Vagina (tissue), 2 donors: ENCODE measurements at regions not wholly inside any gene's neighbourhood (a gene's known extent, or its start where the extent isn't known, plus 50 kb on each side); places are given as distances from the start of the nearest gene placed in this dataset.

Experiments used
- DNase-seq, 2 donors: peaks; one replicate each; pipeline ENCODE4 v3.0.0-alpha.2; 2017; ENCODE audit errors: extremely low spot score in 2 of 2
- H3K27ac ChIP-seq: fragments of 200-600 bp; sonication (generic); one replicate; pipeline ENCODE4 v1.5.1; 2019
- H3K27me3 ChIP-seq: fragments of 200-600 bp; sonication (generic); one replicate; pipeline ENCODE4 v1.5.1; 2019
- H3K36me3 ChIP-seq, 2 donors: fragments of 200-600 bp; sonication (generic); one replicate each; pipeline ENCODE4 v1.5.1; 2017 to 2019
- H3K4me1 ChIP-seq: fragments of 200-600 bp; sonication (generic); one replicate; pipeline ENCODE4 v1.5.1; 2019
- H3K4me3 ChIP-seq, 2 donors: fragments of 200-600 bp; sonication (generic); 1 replicate in 1 of 2; 2 replicates in 1 of 2; pipeline ENCODE4 v1.5.1; 2016 to 2019
- H3K9me3 ChIP-seq: fragments of 200-600 bp; sonication (generic); one replicate; pipeline ENCODE4 v1.5.1; 2019
- POLR2A ChIP-seq, 2 donors: fragments of 450-650 bp; IDR thresholded peaks; one replicate each; pipeline ENCODE4 v1.6.1; 2017; ENCODE audit warnings: antibody characterized with exemption in 2 of 2, mild to moderate bottlenecking in 2 of 2, moderate library complexity in 2 of 2
- POLR2AphosphoS5 ChIP-seq, 2 donors: sonication (generic); formaldehyde crosslinking; IDR thresholded peaks; one replicate each; pipeline ENCODE4 v1.9.0; 2017; ENCODE audit warnings: antibody characterized with exemption in 2 of 2, mild to moderate bottlenecking in 2 of 2, low read depth in 1 of 2; ENCODE audit not compliant: insufficient read depth in 1 of 2
- intact Hi-C: fragments of 100-400 bp; cut with DNase I; formaldehyde crosslinking; loops from one replicate; pipeline ENCODE4 v1.15.1; 2023
- TF ChIP-seq, protein P1 (sequence below), 3 experiments: fragments of 450-650 bp in 2 of 3; fragments of 200-600 bp in 1 of 3; sonication (generic) in 1 of 3; IDR thresholded peaks; one replicate each; pipeline ENCODE4 v1.5.1; 2017 to 2019; ENCODE audit warnings: antibody characterized with exemption in 3 of 3, mild to moderate bottlenecking in 2 of 3, moderate library complexity in 2 of 3

DNA sequence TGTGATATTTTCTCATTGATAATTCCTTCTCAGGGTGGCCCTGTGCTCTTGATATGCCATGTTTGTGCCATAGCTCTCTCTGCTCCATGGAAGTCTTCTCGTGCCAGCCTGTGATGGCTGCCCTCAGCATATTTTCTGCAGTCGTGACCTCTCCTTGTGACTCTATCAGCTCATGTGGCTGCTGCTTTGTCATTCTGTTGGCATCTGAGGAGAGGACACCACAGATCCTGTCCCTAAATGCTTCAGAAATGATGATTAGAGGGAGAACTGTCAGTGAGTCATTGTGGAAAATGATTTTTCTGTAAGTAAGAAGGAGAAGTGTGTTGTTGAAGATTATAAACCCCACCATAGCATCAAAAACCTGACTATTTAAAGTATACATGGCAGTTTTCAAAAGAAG is 286.0 kb downstream of the ADGRL2 start:
- no peak for DNase-seq
- Histone ChIP-seq H3K4me1 (no peaks in the 10 kb centered on the region), H3K9me3 (no peaks in the 10 kb centered on the region), H3K27me3 (no peaks in the 10 kb centered on the region), H3K36me3 (no peaks in the 10 kb centered on the region), H3K4me3 (no peak overlapping the region), H3K27ac (no peak overlapping the region)
- intact Hi-C loops, result no loop called here
- TF ChIP-seq POLR2A (IDR thresholded peaks at IDR 0.05) (no peak), POLR2AphosphoS5 (IDR thresholded peaks at IDR 0.05; ENCODE audit: insufficient read depth in 1 of 2, low read depth in 1 of 2) (no peak)
- TF ChIP-seq, protein P1, sequence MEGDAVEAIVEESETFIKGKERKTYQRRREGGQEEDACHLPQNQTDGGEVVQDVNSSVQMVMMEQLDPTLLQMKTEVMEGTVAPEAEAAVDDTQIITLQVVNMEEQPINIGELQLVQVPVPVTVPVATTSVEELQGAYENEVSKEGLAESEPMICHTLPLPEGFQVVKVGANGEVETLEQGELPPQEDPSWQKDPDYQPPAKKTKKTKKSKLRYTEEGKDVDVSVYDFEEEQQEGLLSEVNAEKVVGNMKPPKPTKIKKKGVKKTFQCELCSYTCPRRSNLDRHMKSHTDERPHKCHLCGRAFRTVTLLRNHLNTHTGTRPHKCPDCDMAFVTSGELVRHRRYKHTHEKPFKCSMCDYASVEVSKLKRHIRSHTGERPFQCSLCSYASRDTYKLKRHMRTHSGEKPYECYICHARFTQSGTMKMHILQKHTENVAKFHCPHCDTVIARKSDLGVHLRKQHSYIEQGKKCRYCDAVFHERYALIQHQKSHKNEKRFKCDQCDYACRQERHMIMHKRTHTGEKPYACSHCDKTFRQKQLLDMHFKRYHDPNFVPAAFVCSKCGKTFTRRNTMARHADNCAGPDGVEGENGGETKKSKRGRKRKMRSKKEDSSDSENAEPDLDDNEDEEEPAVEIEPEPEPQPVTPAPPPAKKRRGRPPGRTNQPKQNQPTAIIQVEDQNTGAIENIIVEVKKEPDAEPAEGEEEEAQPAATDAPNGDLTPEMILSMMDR (IDR thresholded peaks at IDR 0.05), result no peak

- no peaks in the 10 kb centered on the region for H3K4me1 ChIP-seq
- no peaks in the 10 kb centered on the region for H3K36me3 ChIP-seq
- no peak overlapping the region for H3K4me3 ChIP-seq
- no peaks in the 10 kb centered on the region for H3K9me3 ChIP-seq
- intact Hi-C loops, result no loop called here
- no peak for DNase-seq
- no peak overlapping the region for H3K27ac ChIP-seq
- no peaks in the 10 kb centered on the region for H3K27me3 ChIP-seq
- TF ChIP-seq POLR2A (IDR thresholded peaks at IDR 0.05) (no peak), POLR2AphosphoS5 (IDR thresholded peaks at IDR 0.05; ENCODE audit: insufficient read depth in 1 of 2, low read depth in 1 of 2) (no peak)
- TF ChIP-seq, protein P1 (IDR thresholded peaks at IDR 0.05), result no peak
Measured at GRCh38 chr1:82079607-82080006, 278.9 kb downstream of the ADGRL2 start.

GRCh38 chr1:82073659-82074058 is 272.9 kb downstream of the ADGRL2 start:
- TF ChIP-seq POLR2A (IDR thresholded peaks at IDR 0.05), result no peak
- TF ChIP-seq, protein P1 (IDR thresholded peaks at IDR 0.05), result no peak
- TF ChIP-seq POLR2AphosphoS5 (IDR thresholded peaks at IDR 0.05; ENCODE audit: insufficient read depth in 1 of 2, low read depth in 1 of 2), result no peak
- intact Hi-C loops, result no loop called here
- H3K36me3 ChIP-seq, result no peaks in the 10 kb centered on the region

DNA sequence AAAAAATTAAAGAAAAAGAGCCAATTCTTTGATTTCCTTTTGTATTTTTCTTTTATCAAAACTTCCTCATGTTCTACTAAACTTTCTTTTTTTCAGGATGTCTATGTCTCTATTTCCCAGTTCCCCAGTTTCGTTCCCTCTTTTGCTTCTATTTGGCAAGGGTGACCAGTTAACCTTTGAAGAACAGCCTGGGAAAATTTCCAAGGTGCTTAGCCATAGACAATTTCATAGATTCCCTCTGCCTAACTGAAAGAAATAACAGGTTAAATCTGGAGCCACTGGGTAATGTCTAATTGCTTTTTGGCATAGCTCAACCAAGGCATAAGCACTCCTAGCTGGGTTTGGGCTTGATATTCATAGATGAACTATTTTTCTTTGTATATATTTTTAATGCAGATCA is 272.3 kb downstream of the ADGRL2 start:
- TF ChIP-seq, protein P1 (IDR thresholded peaks at IDR 0.05), result no peak
- TF ChIP-seq POLR2AphosphoS5 (IDR thresholded peaks at IDR 0.05; ENCODE audit: insufficient read depth in 1 of 2, low read depth in 1 of 2) (no peak), POLR2A (IDR thresholded peaks at IDR 0.05) (no peak)
- Histone ChIP-seq H3K9me3 (no peaks in the 10 kb centered on the region), H3K36me3 (no peaks in the 10 kb centered on the region), H3K4me3 (no peak overlapping the region), H3K27me3 (no peaks in the 10 kb centered on the region), H3K27ac (no peak overlapping the region), H3K4me1 (no peaks in the 10 kb centered on the region)
- intact Hi-C loops, result no loop called here
- no peak for DNase-seq

More at GRCh38 chr1:82073659-82074058, 272.9 kb downstream of the ADGRL2 start:
- Histone ChIP-seq H3K4me3 (no peak overlapping the region), H3K27ac (no peak overlapping the region), H3K9me3 (no peaks in the 10 kb centered on the region), H3K4me1 (no peaks in the 10 kb centered on the region), H3K27me3 (no peaks in the 10 kb centered on the region)
- DNase-seq, result no peak

GRCh38 chr1:82065916-82066315 is 265.2 kb downstream of the ADGRL2 start:
- H3K27ac ChIP-seq, result no peak overlapping the region
- no peak for DNase-seq
- TF ChIP-seq, protein P1 (IDR thresholded peaks at IDR 0.05), result no peak
- TF ChIP-seq POLR2A (IDR thresholded peaks at IDR 0.05), result no peak
- TF ChIP-seq POLR2AphosphoS5 (IDR thresholded peaks at IDR 0.05; ENCODE audit: insufficient read depth in 1 of 2, low read depth in 1 of 2), result no peak
- H3K9me3 ChIP-seq, result no peaks in the 10 kb centered on the region
- no peaks in the 10 kb centered on the region for H3K36me3 ChIP-seq
- no peak overlapping the region for H3K4me3 ChIP-seq
- intact Hi-C loops, result no loop called here
- no peaks in the 10 kb centered on the region for H3K27me3 ChIP-seq
- H3K4me1 ChIP-seq, result no peaks in the 10 kb centered on the region
